Lung (tissue), 11 donors: ENCODE measurements at regions not wholly inside any gene's neighbourhood (a gene's known extent, or its start where the extent isn't known, plus 50 kb on each side); places are given as distances from the start of the nearest gene placed in this dataset.
A peak's percentile ranks its signal among the peaks of the same experiment; 100 is the strongest.

Experiments used
- ATAC-seq: fragments of 200-7000 bp; cut with Tn5 transposase; one replicate; pipeline ENCODE4 v1.9.1; 2020; ENCODE audit warnings: moderate number of reproducible peaks; ENCODE audit not compliant: insufficient read depth, low FRiP score
- DNase-seq, 3 donors: peaks; one replicate each; pipeline ENCODE4 v3.0.0-alpha.2; 2013 to 2017
- H3K27ac ChIP-seq, 2 donors: one replicate each; pipeline ENCODE4 v1.5.1; 2013; ENCODE audit warnings: mild to moderate bottlenecking in 2 of 2, moderate library complexity in 2 of 2, control low read depth in 1 of 2, inconsistent platforms in 1 of 2, low read depth in 1 of 2, low read length in 1 of 2
- H3K27me3 ChIP-seq, 3 donors: one replicate each; pipeline ENCODE4 v1.5.1; 2013; ENCODE audit warnings: low read length in 2 of 3; ENCODE audit not compliant: control insufficient read depth in 3 of 3, insufficient read depth in 3 of 3
- H3K36me3 ChIP-seq, 4 donors: one replicate each; pipeline ENCODE4 v1.5.1; 2013; ENCODE audit warnings: low read length in 4 of 4, mild to moderate bottlenecking in 1 of 4, moderate library complexity in 1 of 4; ENCODE audit not compliant: control insufficient read depth in 4 of 4, insufficient read depth in 4 of 4
- H3K4me1 ChIP-seq, 5 donors: one replicate each; pipeline ENCODE4 v1.5.1; 2013; ENCODE audit warnings: low read length in 5 of 5, mild to moderate bottlenecking in 2 of 5, moderate library complexity in 1 of 5; ENCODE audit not compliant: control insufficient read depth in 5 of 5, insufficient read depth in 5 of 5
- H3K4me3 ChIP-seq: one replicate; pipeline ENCODE4 v1.5.1; 2013; ENCODE audit warnings: mild to moderate bottlenecking, control low read depth, moderate library complexity
- H3K9ac ChIP-seq, 2 donors: one replicate each; pipeline ENCODE4 v1.5.1; 2013; ENCODE audit warnings: low read length in 2 of 2, control low read depth in 1 of 2; ENCODE audit not compliant: insufficient read depth in 1 of 2
- H3K9me3 ChIP-seq, 4 donors: one replicate each; pipeline ENCODE4 v1.5.1; 2013; ENCODE audit warnings: low read length in 3 of 4, mild to moderate bottlenecking in 1 of 4, moderate library complexity in 1 of 4; ENCODE audit not compliant: control insufficient read depth in 4 of 4, insufficient read depth in 3 of 4
- WGBS, 2 donors: extraction: QIAGEN DNeasy Blood & Tissue Kit; methylation state at CpG; one replicate each; pipeline ENCODE4 v1.1.7; 2013; 5-methylcytosine and 5-hydroxymethylcytosine counted together
- TF ChIP-seq, protein P1 (sequence below): IDR thresholded peaks from 2 replicates; pipeline ENCODE4 v1.5.1; 2012; ENCODE audit warnings: mild to moderate bottlenecking; ENCODE audit errors: control extremely low read depth, extremely low read depth
- donor health status: control.
- donor health status: control.
- donor health status: Bipolar disorder and iron deficiency.
- donor health status: healthy.
- donor health status: DM: yes; HTN: yes; CAD: no.

DNA sequence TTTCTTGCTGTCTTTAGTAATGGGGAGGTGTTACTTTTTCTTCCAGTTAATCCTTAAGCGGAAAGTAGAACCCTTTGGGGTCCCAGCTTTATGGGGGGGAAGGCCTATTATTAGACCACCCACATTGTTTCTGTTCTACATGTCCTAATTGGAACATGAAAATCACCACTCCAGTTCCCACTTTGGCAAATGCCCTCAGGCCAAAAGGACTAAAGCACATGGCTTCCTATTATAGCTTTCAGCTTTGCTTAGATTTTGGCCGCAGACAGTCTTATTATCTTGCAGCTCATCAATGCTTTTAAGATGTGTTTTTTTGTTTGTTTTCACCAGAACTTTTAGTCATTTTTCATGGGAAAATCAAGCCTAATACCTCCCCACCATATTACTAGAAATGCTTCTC is 296.8 kb upstream of the ANKH start:
- DNase-seq = peak; percentile 77 to 94 (median 93)

DNA sequence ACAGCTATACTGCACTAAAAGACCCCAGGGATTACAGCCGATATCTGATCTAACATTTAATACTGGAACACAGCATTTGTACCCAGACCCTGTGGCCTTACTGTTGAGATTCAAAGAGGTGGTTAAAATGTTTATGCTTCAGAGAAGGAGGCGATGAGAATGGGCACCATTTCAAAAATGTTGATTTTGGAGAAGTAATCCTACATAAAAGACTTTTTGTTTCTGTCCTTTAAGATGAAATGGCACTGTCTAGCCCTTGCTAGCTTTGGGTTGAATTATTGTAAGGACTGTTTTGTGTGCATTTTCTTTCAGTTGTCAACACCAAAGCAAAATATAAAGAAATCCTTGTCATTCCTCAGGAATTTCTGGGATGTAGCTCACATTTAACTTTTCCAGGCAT is 288.5 kb upstream of the ANKH start:
- peaks cover 0 to 5% (median 0%) of the 10 kb centered on the region in 4 donors for H3K9me3 ChIP-seq
- H3K27me3 ChIP-seq = no peaks in the 10 kb centered on the region
- 77 to 85% methylated on average over 2 of the region's 2 CpGs for WGBS, 2 donors
- H3K27ac ChIP-seq = no peak overlapping the region
- TF ChIP-seq, protein P1, sequence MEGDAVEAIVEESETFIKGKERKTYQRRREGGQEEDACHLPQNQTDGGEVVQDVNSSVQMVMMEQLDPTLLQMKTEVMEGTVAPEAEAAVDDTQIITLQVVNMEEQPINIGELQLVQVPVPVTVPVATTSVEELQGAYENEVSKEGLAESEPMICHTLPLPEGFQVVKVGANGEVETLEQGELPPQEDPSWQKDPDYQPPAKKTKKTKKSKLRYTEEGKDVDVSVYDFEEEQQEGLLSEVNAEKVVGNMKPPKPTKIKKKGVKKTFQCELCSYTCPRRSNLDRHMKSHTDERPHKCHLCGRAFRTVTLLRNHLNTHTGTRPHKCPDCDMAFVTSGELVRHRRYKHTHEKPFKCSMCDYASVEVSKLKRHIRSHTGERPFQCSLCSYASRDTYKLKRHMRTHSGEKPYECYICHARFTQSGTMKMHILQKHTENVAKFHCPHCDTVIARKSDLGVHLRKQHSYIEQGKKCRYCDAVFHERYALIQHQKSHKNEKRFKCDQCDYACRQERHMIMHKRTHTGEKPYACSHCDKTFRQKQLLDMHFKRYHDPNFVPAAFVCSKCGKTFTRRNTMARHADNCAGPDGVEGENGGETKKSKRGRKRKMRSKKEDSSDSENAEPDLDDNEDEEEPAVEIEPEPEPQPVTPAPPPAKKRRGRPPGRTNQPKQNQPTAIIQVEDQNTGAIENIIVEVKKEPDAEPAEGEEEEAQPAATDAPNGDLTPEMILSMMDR = no peak
- DNase-seq (peak in 1 of 3 donors; percentile 13), ATAC-seq (no peak)
- no peak overlapping the region for H3K4me3 ChIP-seq
- peaks cover 0 to 6% (median 0%) of the 10 kb centered on the region in 5 donors for H3K4me1 ChIP-seq
- H3K9ac ChIP-seq = no peak overlapping the region
- no peaks in the 10 kb centered on the region for H3K36me3 ChIP-seq

More for the DNA sequence above, 296.8 kb upstream of the ANKH start:
- no peaks in the 10 kb centered on the region for H3K27me3 ChIP-seq
- no peak for ATAC-seq
- no peak overlapping the region for H3K9ac ChIP-seq
- no peaks in the 10 kb centered on the region for H3K36me3 ChIP-seq
- 86% methylated on average over 2 of the region's 2 CpGs for WGBS, 2 donors
- H3K4me3 ChIP-seq = no peak overlapping the region
- no peak overlapping the region for H3K27ac ChIP-seq
- TF ChIP-seq, protein P1 = no peak
- peaks cover 0 to 13% (median 0%) of the 10 kb centered on the region in 5 donors for H3K4me1 ChIP-seq
- peaks cover 0 to 2% (median 0%) of the 10 kb centered on the region in 4 donors for H3K9me3 ChIP-seq

DNA sequence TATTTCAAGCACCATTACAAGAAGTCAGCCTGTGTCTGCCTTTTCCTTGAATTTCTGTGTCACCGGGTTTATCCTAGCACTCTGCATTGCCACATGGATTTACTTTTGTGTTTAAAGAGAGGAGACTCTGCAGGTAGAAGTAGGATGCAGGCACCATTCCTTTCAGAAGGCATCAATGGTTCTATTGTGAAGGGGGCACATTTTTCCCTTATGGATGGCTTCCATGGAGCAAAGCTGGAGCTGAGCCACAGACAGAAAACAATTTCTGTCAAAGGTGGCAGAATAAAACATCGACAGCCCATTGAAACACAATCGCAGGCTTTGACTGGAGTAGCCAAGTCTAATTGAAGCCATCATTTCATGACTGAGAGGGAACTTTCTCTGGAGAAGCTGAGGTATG is 288.0 kb upstream of the ANKH start:
- ATAC-seq (no peak), DNase-seq (no peak)
- Histone ChIP-seq H3K9me3 (peaks cover 0 to 5% (median 0%) of the 10 kb centered on the region in 4 donors), H3K9ac (no peak overlapping the region), H3K4me1 (peaks cover 0 to 6% (median 0%) of the 10 kb centered on the region in 5 donors), H3K36me3 (no peaks in the 10 kb centered on the region), H3K27me3 (no peaks in the 10 kb centered on the region), H3K4me3 (no peak overlapping the region), H3K27ac (no peak overlapping the region)
- 78 to 88% methylated on average over 3 of the region's 3 CpGs for WGBS, 2 donors
- TF ChIP-seq, protein P1 = no peak

DNA sequence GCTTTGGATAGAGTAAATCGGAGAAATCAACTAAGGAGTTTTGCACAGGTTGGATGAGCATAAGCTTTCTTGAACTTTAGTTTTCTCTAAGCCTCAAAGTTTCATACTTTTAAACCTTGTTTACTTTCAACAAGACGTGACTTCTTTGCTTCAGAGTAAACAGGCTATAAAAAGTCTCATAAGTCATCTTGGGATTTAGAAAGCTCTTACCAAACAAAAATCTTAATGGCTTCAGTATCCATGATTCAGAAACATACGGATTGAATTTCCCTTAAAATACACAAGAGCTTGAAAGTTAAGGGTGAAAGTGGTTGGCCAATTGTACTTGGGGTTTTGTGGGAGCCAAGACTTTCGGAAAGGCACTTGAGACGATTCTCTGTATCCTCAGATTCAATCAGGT is 270.9 kb upstream of the ANKH start:
- Histone ChIP-seq H3K36me3 (no peaks in the 10 kb centered on the region), H3K9me3 (no peaks in the 10 kb centered on the region), H3K27ac (no peak overlapping the region), H3K4me1 (no peaks in the 10 kb centered on the region), H3K9ac (no peak overlapping the region), H3K4me3 (no peak overlapping the region), H3K27me3 (no peaks in the 10 kb centered on the region)
- WGBS, 2 donors = 82 to 85% methylated on average over 5 of the region's 5 CpGs
- no peak for DNase-seq
- TF ChIP-seq, protein P1 = no peak
- ATAC-seq = no peak
